ENCODE measurements at regions not wholly inside any gene's neighbourhood (a gene's known extent, or its start where the extent isn't known, plus 50 kb on each side); places are given as distances from the start of the nearest gene placed in this dataset.

GRCh38 chr5:106910486-106910885 lies 760.3 kb downstream of the EFNA5 start:
- Histone ChIP-seq H3K14ac (ENCODE audit: insufficient read depth, low read length) (no peak overlapping the region), H3K9me3 (ENCODE audit: control insufficient read depth, low read depth, low read length) (no peaks in the 10 kb centered on the region), H2BK20ac (ENCODE audit: low read depth, low read length, poor library complexity, severe bottlenecking) (no peak overlapping the region), H4K91ac (ENCODE audit: insufficient read length, low read depth, low read length) (no peak overlapping the region), H4K8ac (replicated peaks; ENCODE audit: insufficient read length, low read depth, low read length) (no peak overlapping the region), H4K20me1 (ENCODE audit: control insufficient read depth, insufficient read depth, insufficient read length) (no peaks in the 10 kb centered on the region), H3K27ac (ENCODE audit: insufficient read length, low read depth, low read length) (no peak overlapping the region), H3K9ac (ENCODE audit: extremely low read depth, insufficient read length, low read length) (no peak overlapping the region), H2BK15ac (ENCODE audit: low read depth, low read length) (no peak overlapping the region), H3K4ac (ENCODE audit: low read depth, low read length) (no peak overlapping the region), H3K27me3 (ENCODE audit: insufficient read depth, low read length) (no peaks in the 10 kb centered on the region), H3K23ac (ENCODE audit: insufficient read length, low read depth, low read length) (no peak overlapping the region), H3T11ph (ENCODE audit: low read length) (no peak overlapping the region), H3K79me1 (ENCODE audit: insufficient read depth, low read depth, low read length, poor library complexity, severe bottlenecking) (no peaks in the 10 kb centered on the region), H3K56ac (ENCODE audit: insufficient read length, low read depth, low read length) (no peak overlapping the region), H2AFZ (ENCODE audit: low read length) (no peak overlapping the region), H3K4me1 (ENCODE audit: insufficient read depth, low read length) (no peaks in the 10 kb centered on the region), H3K23me2 (ENCODE audit: insufficient read length, low read depth, low read length, poor library complexity, severe bottlenecking) (no peaks in the 10 kb centered on the region), H4K5ac (ENCODE audit: insufficient read length, low read depth, low read length) (no peak overlapping the region), H2BK5ac (ENCODE audit: insufficient read length, low read length) (no peak overlapping the region), H3K18ac (ENCODE audit: insufficient read length, low read depth, low read length) (no peak overlapping the region), H2AK5ac (ENCODE audit: insufficient read length, low read length) (no peak overlapping the region), H3K4me2 (ENCODE audit: insufficient read depth, insufficient read length, low read length) (no peak overlapping the region), H2BK120ac (ENCODE audit: low read depth, low read length, poor library complexity, severe bottlenecking) (no peak overlapping the region), H2BK12ac (ENCODE audit: insufficient read length, low read depth, low read length) (no peak overlapping the region), H3K79me2 (ENCODE audit: insufficient read depth, low read length) (no peaks in the 10 kb centered on the region)
- Mint-ChIP-seq H3K9me3 (peaks cover 0 to 4% of the 10 kb centered on the region in 2 experiments; a peak in 1 of 5 replicates), H3K4me3 (no peak overlapping the region), H3K27me3 (ENCODE audit: low read depth) (no peaks in the 10 kb centered on the region), H3K27ac (no peak overlapping the region), H3K36me3 (ENCODE audit: insufficient read depth in 1 of 3, low read depth in 3 of 3) (peaks cover 4 to 5% (median 5%) of the 10 kb centered on the region in 3 experiments; a peak in 2 of 7 replicates), H3K4me1 (peaks cover 8 to 12% of the 10 kb centered on the region in 2 experiments)
- DNase-seq: no peak
- no peak for TF ChIP-seq CTCF (conservative IDR thresholded peaks at IDR 0.05)
- no CpG with 5 or more reads among the region's 3 CpGs for WGBS (ENCODE audit: extremely low coverage, insufficient read length, low lambda C conversion rate)
